ENCODE measurements at regions not wholly inside any gene's neighbourhood (a gene's known extent, or its start where the extent isn't known, plus 50 kb on each side); places are given as distances from the start of the nearest gene placed in this dataset.

DNA sequence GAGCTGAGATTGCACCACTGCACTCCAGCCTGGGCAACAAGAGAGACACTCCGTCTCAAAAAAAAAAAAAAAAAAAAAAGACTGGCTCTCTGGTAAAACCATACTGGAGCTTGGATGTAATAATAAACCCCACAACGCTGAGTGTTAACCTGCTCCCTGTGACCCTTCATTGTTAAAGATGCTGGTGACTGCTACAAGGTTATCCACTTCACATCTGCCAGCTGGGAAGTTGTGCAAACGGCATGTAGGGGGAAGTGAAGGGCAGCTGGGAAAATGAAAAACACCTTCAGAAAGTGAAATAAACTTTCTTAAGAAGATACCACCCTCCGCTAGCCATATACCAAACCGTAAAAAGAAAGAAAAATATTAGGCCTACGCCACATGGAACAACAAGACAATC, 131.0 kb upstream of the NUDT7 start:
- Histone ChIP-seq H3K9me3 (no peaks in the 10 kb centered on the region), H3K4me3 (no peak overlapping the region), H3K4me1 (peaks cover 2 to 4% of the 10 kb centered on the region in 2 donors), H3K36me3 (no peaks in the 10 kb centered on the region), H3K27ac (no peak overlapping the region), H3K27me3 (no peaks in the 10 kb centered on the region)
- in situ Hi-C loops (cut with MboI; ENCODE audit: low sequenced_read_pairs in 4 of 4): no loop called here
- intact Hi-C loops (cut with DNase I; ENCODE audit: low total_unique reads): no loop called here
- ATAC-seq (no peak), DNase-seq (no peak)
- TF ChIP-seq CTCF (IDR thresholded peaks at IDR 0.05 in 4 of 5, conservative IDR thresholded peaks at IDR 0.05 in 1 of 5) (no peak), POLR2A (IDR thresholded peaks at IDR 0.05) (no peak)

DNA sequence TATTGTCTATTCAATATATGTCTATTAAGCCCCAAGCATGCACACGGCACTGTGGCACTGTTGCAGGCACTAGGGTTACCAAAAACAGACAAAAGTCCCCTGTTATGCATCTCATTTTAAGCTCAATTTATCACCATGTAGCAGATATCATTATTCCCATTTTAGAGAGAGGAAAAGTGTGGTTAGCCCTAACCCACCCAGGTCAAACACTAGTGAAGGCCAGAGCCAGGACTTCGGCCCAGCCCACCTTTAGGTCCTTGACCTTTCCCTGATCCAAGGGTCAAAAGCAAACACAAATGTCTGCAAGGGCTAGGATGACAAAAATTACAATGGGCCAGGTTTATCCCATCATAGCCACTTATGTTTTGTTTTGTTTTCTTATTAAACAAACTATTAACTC, 130.3 kb upstream of the NUDT7 start:
- intact Hi-C loops (cut with DNase I; ENCODE audit: low total_unique reads): no loop called here
- no peak for ATAC-seq
- no peak overlapping the region for H3K4me3 ChIP-seq
- H3K36me3 ChIP-seq: no peaks in the 10 kb centered on the region
- in situ Hi-C loops (cut with MboI; ENCODE audit: low sequenced_read_pairs in 4 of 4): no loop called here
- no peak overlapping the region for H3K27ac ChIP-seq
- TF ChIP-seq POLR2A (IDR thresholded peaks at IDR 0.05) (no peak), CTCF (IDR thresholded peaks at IDR 0.05 in 4 of 5, conservative IDR thresholded peaks at IDR 0.05 in 1 of 5) (no peak)
- DNase-seq: no peak
- H3K27me3 ChIP-seq: no peaks in the 10 kb centered on the region
- no peaks in the 10 kb centered on the region for H3K9me3 ChIP-seq
- H3K4me1 ChIP-seq: peaks cover 2 to 4% of the 10 kb centered on the region in 2 donors

DNA sequence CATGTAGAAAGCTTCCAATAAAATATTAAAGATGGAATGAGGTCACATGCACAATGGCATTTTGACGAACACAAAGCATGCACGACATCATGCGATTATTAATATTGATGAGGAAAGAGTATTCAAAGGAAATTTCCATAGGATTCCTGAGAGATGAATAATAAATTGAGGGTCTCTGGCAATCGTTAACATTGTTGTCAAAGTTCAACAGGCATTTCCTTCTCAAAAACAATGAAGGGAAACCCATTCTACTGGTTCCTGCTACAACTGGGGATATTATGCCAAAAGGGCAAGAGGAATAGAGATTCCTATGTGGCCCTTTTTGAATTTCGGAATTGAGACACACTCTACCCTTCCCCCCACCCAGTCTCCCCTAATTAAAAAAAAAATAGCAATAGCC, 128.3 kb upstream of the NUDT7 start:
- DNase-seq (no peak), ATAC-seq (no peak)
- H3K27ac ChIP-seq: no peak overlapping the region
- no peaks in the 10 kb centered on the region for H3K27me3 ChIP-seq
- intact Hi-C loops (cut with DNase I; ENCODE audit: low total_unique reads): no loop called here
- no peaks in the 10 kb centered on the region for H3K36me3 ChIP-seq
- peaks cover 2 to 4% of the 10 kb centered on the region in 2 donors for H3K4me1 ChIP-seq
- H3K4me3 ChIP-seq: no peak overlapping the region
- in situ Hi-C loops (cut with MboI; ENCODE audit: low sequenced_read_pairs in 4 of 4): no loop called here
- TF ChIP-seq POLR2A (IDR thresholded peaks at IDR 0.05): no peak
- no peak for TF ChIP-seq CTCF (IDR thresholded peaks at IDR 0.05 in 4 of 5, conservative IDR thresholded peaks at IDR 0.05 in 1 of 5)
- H3K9me3 ChIP-seq: no peaks in the 10 kb centered on the region

DNA sequence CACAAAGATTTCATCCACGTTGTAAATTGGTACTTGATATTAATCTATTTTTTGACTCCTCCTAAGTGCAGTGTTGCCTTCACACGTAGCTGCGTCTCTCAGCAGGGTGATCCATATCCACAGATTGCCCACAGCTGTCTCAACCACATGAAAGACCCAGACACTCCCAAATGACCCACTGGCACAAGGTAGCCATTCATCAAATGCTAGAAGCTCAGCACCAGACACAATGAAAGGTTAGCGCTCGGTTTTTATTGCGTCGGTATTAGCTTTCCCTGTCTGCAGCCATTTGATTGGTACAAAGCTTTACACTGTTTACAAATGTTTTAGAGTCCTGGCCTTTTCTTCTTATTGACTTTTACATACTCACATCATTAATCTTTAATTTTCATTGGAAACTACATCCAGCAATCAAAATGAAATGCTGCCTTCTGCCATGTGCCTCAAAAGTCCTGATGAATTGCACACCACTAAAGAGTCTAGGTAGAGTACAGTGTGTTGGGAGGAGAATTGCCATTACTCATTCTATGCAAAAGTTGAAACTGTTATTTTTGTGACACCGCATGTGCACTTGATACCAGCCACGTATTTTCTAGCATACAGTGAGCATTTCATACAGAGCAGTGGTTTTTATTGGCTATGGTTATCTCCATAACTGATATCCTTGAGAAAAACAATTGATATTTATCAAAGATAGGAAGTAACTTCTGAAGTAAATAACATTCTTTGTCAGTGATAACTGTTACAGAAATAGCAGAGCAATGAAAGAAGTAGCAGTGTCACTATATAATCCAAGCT, 127.3 kb upstream of the NUDT7 start:
- Histone ChIP-seq H3K9me3 (no peaks in the 10 kb centered on the region), H3K4me3 (no peak overlapping the region), H3K36me3 (no peaks in the 10 kb centered on the region), H3K27me3 (no peaks in the 10 kb centered on the region), H3K27ac (no peak overlapping the region), H3K4me1 (peaks cover 2 to 4% of the 10 kb centered on the region in 2 donors)
- in situ Hi-C loops (cut with MboI; ENCODE audit: low sequenced_read_pairs in 4 of 4) (no loop called here), intact Hi-C loops (cut with DNase I; ENCODE audit: low total_unique reads) (no loop called here)
- TF ChIP-seq CTCF (IDR thresholded peaks at IDR 0.05 in 4 of 5, conservative IDR thresholded peaks at IDR 0.05 in 1 of 5): no peak
- TF ChIP-seq POLR2A (IDR thresholded peaks at IDR 0.05): no peak
- ATAC-seq (no peak), DNase-seq (no peak)

GRCh38 chr16:77596261-77596660, 126.1 kb upstream of the NUDT7 start:
- ATAC-seq: no peak
- intact Hi-C loops (cut with DNase I; ENCODE audit: low total_unique reads): no loop called here

More at GRCh38 chr16:77596261-77596660, 126.1 kb upstream of the NUDT7 start:
- Histone ChIP-seq H3K9me3 (no peaks in the 10 kb centered on the region), H3K27ac (no peak overlapping the region), H3K4me3 (no peak overlapping the region), H3K27me3 (no peaks in the 10 kb centered on the region), H3K4me1 (peaks cover 2 to 4% of the 10 kb centered on the region in 2 donors), H3K36me3 (no peaks in the 10 kb centered on the region)
- no peak for TF ChIP-seq POLR2A (IDR thresholded peaks at IDR 0.05)
- in situ Hi-C loops (cut with MboI; ENCODE audit: low sequenced_read_pairs in 4 of 4): no loop called here
- DNase-seq: no peak

Data from gastrocnemius medialis (tissue), 4 donors.